ENCODE measurements at regions not wholly inside any gene's neighbourhood (a gene's known extent, or its start where the extent isn't known, plus 50 kb on each side); places are given as distances from the start of the nearest gene placed in this dataset.

DNA sequence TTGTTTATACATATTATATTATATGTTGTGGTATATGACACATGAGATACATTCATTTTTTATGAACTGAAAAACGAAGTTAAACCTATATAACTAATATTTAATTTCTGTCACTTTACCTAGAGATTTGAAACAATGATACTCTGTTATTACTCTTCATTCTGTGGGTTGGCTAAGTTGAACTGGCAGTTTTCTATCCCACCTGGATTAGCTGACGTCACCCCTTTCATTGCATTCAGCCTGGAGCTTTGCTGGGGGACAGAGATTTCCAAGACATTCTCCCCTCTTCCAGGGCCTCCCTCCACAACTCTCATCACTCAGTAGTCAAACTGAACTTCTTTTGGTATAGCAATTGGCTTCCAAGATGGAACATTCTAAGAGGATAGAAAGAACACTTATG is 309.2 kb upstream of the SATB1 start:
- WGBS (ENCODE audit: insufficient coverage, low coverage, missing lambda C conversion rate), result 0% methylated on average over 2 of the region's 2 CpGs
- Histone ChIP-seq H3K27me3 (ENCODE audit: control insufficient read depth in 2 of 2, insufficient read depth in 2 of 2, low read length in 2 of 2) (no peaks in the 10 kb centered on the region), H3K4me2 (ENCODE audit: insufficient read depth, low read length) (no peak overlapping the region), H3K9me1 (ENCODE audit: control insufficient read depth, insufficient read depth, low read length) (no peaks in the 10 kb centered on the region), H3K27ac (ENCODE audit: extremely low read depth, low read depth, low read length) (no peak overlapping the region), H2AFZ (ENCODE audit: low read depth, low read length) (no peak overlapping the region), H4K20me1 (replicated peaks; ENCODE audit: control insufficient read depth, insufficient read depth, low read length) (no peaks in the 10 kb centered on the region), H3K4me3 (no peak overlapping the region), H3K79me2 (ENCODE audit: control insufficient read depth, insufficient read depth, low read length) (no peaks in the 10 kb centered on the region), H3K36me3 (ENCODE audit: control insufficient read depth, insufficient read depth, low read length) (no peaks in the 10 kb centered on the region), H3K4me1 (replicated peaks in 1 of 2; ENCODE audit: control insufficient read depth in 2 of 2, insufficient read depth in 2 of 2, low read length in 2 of 2) (no peaks in the 10 kb centered on the region), H3K9ac (ENCODE audit: insufficient read depth in 1 of 2, low read depth in 2 of 2, low read length in 2 of 2) (no peak overlapping the region), H3K9me3 (replicated peaks; ENCODE audit: control insufficient read depth, insufficient read depth, low read depth, low read length) (peaks cover 1% of the 10 kb centered on the region; the same call in 1 of the 2 replicates)
- ATAC-seq (no peak), DNase-seq (ENCODE audit: extremely low read depth in 1 of 4, low spot score in 3 of 4) (no peak), FAIRE-seq (no peak)
- BruUV-seq (replicated peaks), result no TSS peak
- ChIA-PET CTCF (ENCODE audit: low intra/inter-chr PET ratio) (no interaction called here), POLR2A (no interaction called here)
- in situ Hi-C loops (cut with MboI), result no loop called here
- intact Hi-C loops (cut with micrococcal nuclease), result no loop called here
- no peak for TF ChIP-seq POLR2AphosphoS5 (IDR thresholded peaks at IDR 0.05; ENCODE audit: control insufficient read depth, insufficient read depth, low read depth, low read length)
- no peak for TF ChIP-seq MIER1 (IDR thresholded peaks at IDR 0.05; ENCODE audit: low read depth)
- no peak for TF ChIP-seq POLR2H (tag; IDR thresholded peaks at IDR 0.05; ENCODE audit: low read depth)
- no peak for TF ChIP-seq TOE1 (IDR thresholded peaks at IDR 0.05; ENCODE audit: borderline replicate concordance)
- TF ChIP-seq TOE1 (CRISPR knock-in tag; IDR thresholded peaks at IDR 0.05; ENCODE audit: borderline replicate concordance, low read depth), result no peak
- no peak for TF ChIP-seq STAT5B (CRISPR knock-in tag; IDR thresholded peaks at IDR 0.05)
- TF ChIP-seq TCF3 (CRISPR knock-in tag; IDR thresholded peaks at IDR 0.05), result no peak

- intact Hi-C loops (cut with micrococcal nuclease) (no loop called here), in situ Hi-C loops (cut with MboI) (no loop called here)
- no peak overlapping the region for H2AFZ ChIP-seq (ENCODE audit: low read depth, low read length)
- CTCF ChIA-PET (ENCODE audit: low intra/inter-chr PET ratio), result no interaction called here
- H3K4me2 ChIP-seq (ENCODE audit: insufficient read depth, low read length), result no peak overlapping the region
- no TSS peak for BruUV-seq (replicated peaks)
- no peak overlapping the region for H3K4me3 ChIP-seq
- H3K79me2 ChIP-seq (ENCODE audit: control insufficient read depth, insufficient read depth, low read length), result no peaks in the 10 kb centered on the region
- H3K27me3 ChIP-seq (ENCODE audit: control insufficient read depth in 2 of 2, insufficient read depth in 2 of 2, low read length in 2 of 2), result no peaks in the 10 kb centered on the region
- POLR2A ChIA-PET, result no interaction called here
- DNase-seq (ENCODE audit: extremely low read depth in 1 of 4, low spot score in 3 of 4) (no peak), ATAC-seq (no peak), FAIRE-seq (no peak)
- no peaks in the 10 kb centered on the region for H3K4me1 ChIP-seq (replicated peaks in 1 of 2; ENCODE audit: control insufficient read depth in 2 of 2, insufficient read depth in 2 of 2, low read length in 2 of 2)
- no peaks in the 10 kb centered on the region for H3K36me3 ChIP-seq (ENCODE audit: control insufficient read depth, insufficient read depth, low read length)
- H3K9ac ChIP-seq (ENCODE audit: insufficient read depth in 1 of 2, low read depth in 2 of 2, low read length in 2 of 2), result no peak overlapping the region
- H3K27ac ChIP-seq (ENCODE audit: extremely low read depth, low read depth, low read length), result no peak overlapping the region
- WGBS (ENCODE audit: insufficient coverage, low coverage, missing lambda C conversion rate), result 0% methylated on average over 1 of the region's 1 CpG
- no peaks in the 10 kb centered on the region for H3K9me1 ChIP-seq (ENCODE audit: control insufficient read depth, insufficient read depth, low read length)
- no peaks in the 10 kb centered on the region for H4K20me1 ChIP-seq (replicated peaks; ENCODE audit: control insufficient read depth, insufficient read depth, low read length)
- H3K9me3 ChIP-seq (replicated peaks; ENCODE audit: control insufficient read depth, insufficient read depth, low read depth, low read length), result peaks cover 1% of the 10 kb centered on the region; the same call in 1 of the 2 replicates
- TF ChIP-seq ETV5 (CRISPR knock-in tag; IDR thresholded peaks at IDR 0.05; ENCODE audit: low read depth) (no peak), ELF1 (tag; IDR thresholded peaks at IDR 0.05) (no peak), SMARCB1 (IDR thresholded peaks at IDR 0.05; ENCODE audit: insufficient read length, low read depth) (no peak), SAFB2 (IDR thresholded peaks at IDR 0.05; ENCODE audit: borderline replicate concordance, low read depth, low read length, severe bottlenecking) (no peak), PHF21A (IDR thresholded peaks at IDR 0.05; ENCODE audit: borderline replicate concordance, low read depth) (no peak), NFATC3 (IDR thresholded peaks at IDR 0.05) (no peak), ZBTB17 (CRISPR knock-in tag; IDR thresholded peaks at IDR 0.05) (no peak), SMAD2 (IDR thresholded peaks at IDR 0.05; ENCODE audit: low read depth, low read length) (no peak), ZNF165 (CRISPR knock-in tag; IDR thresholded peaks at IDR 0.05; ENCODE audit: borderline replicate concordance) (no peak), ZNF239 (CRISPR knock-in tag; IDR thresholded peaks at IDR 0.05) (no peak)
- TF ChIP-seq, protein P1, sequence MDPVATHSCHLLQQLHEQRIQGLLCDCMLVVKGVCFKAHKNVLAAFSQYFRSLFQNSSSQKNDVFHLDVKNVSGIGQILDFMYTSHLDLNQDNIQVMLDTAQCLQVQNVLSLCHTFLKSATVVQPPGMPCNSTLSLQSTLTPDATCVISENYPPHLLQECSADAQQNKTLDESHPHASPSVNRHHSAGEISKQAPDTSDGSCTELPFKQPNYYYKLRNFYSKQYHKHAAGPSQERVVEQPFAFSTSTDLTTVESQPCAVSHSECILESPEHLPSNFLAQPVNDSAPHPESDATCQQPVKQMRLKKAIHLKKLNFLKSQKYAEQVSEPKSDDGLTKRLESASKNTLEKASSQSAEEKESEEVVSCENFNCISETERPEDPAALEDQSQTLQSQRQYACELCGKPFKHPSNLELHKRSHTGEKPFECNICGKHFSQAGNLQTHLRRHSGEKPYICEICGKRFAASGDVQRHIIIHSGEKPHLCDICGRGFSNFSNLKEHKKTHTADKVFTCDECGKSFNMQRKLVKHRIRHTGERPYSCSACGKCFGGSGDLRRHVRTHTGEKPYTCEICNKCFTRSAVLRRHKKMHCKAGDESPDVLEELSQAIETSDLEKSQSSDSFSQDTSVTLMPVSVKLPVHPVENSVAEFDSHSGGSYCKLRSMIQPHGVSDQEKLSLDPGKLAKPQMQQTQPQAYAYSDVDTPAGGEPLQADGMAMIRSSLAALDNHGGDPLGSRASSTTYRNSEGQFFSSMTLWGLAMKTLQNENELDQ (CRISPR knock-in tag; IDR thresholded peaks at IDR 0.05; ENCODE audit: borderline replicate concordance), result no peak
Measured at GRCh38 chr3:18732474-18732873, 307.3 kb upstream of the SATB1 start.

All from K562 (cell line).